HepG2 (cell line): ENCODE measurements at regions not wholly inside any gene's neighbourhood (a gene's known extent, or its start where the extent isn't known, plus 50 kb on each side); places are given as distances from the start of the nearest gene placed in this dataset.

Experiments used
- CTCF ChIP-seq: sonication (generic); formaldehyde crosslinking; IDR thresholded peaks from 2 replicates; pipeline ENCODE4 v1.5.0; 2020; ENCODE audit warnings: mild to moderate bottlenecking, missing genetic modification reagents, moderate library complexity
- FOSL1 ChIP-seq: sonication (generic); formaldehyde crosslinking; IDR thresholded peaks from 2 replicates; pipeline ENCODE4 v1.9.0; 2021; ENCODE audit warnings: missing genetic modification reagents, borderline replicate concordance
- MLXIP ChIP-seq: sonication (generic); formaldehyde crosslinking; IDR thresholded peaks from 2 replicates; pipeline ENCODE4 v1.9.0; 2021; ENCODE audit warnings: missing genetic modification reagents, borderline replicate concordance
- RNF2 ChIP-seq: fragments of 450-650 bp; conservative IDR thresholded peaks from 2 replicates; pipeline ENCODE4 v1.6.1; 2016; ENCODE audit warnings: low read depth

- TF ChIP-seq CTCF (CRISPR knock-in tag) (no peak), MLXIP (CRISPR knock-in tag) (no peak), RNF2 (no peak), FOSL1 (CRISPR knock-in tag) (no peak)
Observed at GRCh38 chr4:124143632-124144031, 568.9 kb downstream of the ANKRD50 start.
